Astrocyte (in vitro differentiated cells and primary cell): ENCODE measurements at regions not wholly inside any gene's neighbourhood (a gene's known extent, or its start where the extent isn't known, plus 50 kb on each side); places are given as distances from the start of the nearest gene placed in this dataset.

ENCODE experiments used
- DNase-seq: peaks from one replicate; pipeline ENCODE4 v3.0.0-alpha.2; 2010; ENCODE audit warnings: low read depth
- FAIRE-seq: peaks from 2 replicates; lab custom pipeline; 2011; peaks lifted over from hg19 to GRCh38; lab: Jason Lieb, UNC
- H2AFZ ChIP-seq: 2 replicates; pipeline ENCODE4 v1.6.0; 2012; ENCODE audit warnings: low read depth, low read length, inconsistent platforms
- H3K27ac ChIP-seq: 2 replicates; pipeline ENCODE4 v1.5.1; 2011; ENCODE audit warnings: low read depth, low read length, inconsistent platforms
- H3K27me3 ChIP-seq: 2 replicates; pipeline ENCODE4 v1.6.0; 2011; ENCODE audit warnings: low read length, inconsistent platforms; ENCODE audit not compliant: insufficient read depth
- H3K36me3 ChIP-seq: 2 replicates; pipeline ENCODE4 v1.5.1; 2011; ENCODE audit warnings: low read length, inconsistent platforms; ENCODE audit not compliant: insufficient read depth
- H3K4me1 ChIP-seq: 2 replicates; pipeline ENCODE4 v1.5.1; 2011; ENCODE audit warnings: low read length, inconsistent platforms; ENCODE audit not compliant: insufficient read depth
- H3K4me2 ChIP-seq: 2 replicates; pipeline ENCODE4 v1.6.0; 2012; ENCODE audit warnings: low read length, inconsistent platforms
- H3K4me3 ChIP-seq: 2 replicates; pipeline ENCODE4 v1.5.1; 2011; ENCODE audit warnings: low read depth, mild to moderate bottlenecking, low read length, inconsistent platforms; ENCODE audit not compliant: insufficient read depth
- H3K79me2 ChIP-seq: 2 replicates; pipeline ENCODE4 v1.6.0; 2012; ENCODE audit warnings: mild to moderate bottlenecking, low read length, inconsistent platforms; ENCODE audit not compliant: insufficient read depth
- H3K9ac ChIP-seq: 2 replicates; pipeline ENCODE4 v1.6.0; 2012; ENCODE audit warnings: mild to moderate bottlenecking, low read length, inconsistent platforms
- H3K9me3 ChIP-seq: 2 replicates; pipeline ENCODE4 v1.5.1; 2012; ENCODE audit warnings: low read depth, mild to moderate bottlenecking, low read length, inconsistent platforms; ENCODE audit not compliant: insufficient read depth
- H4K20me1 ChIP-seq: 2 replicates; pipeline ENCODE4 v1.6.0; 2012; ENCODE audit warnings: low read length, inconsistent platforms; ENCODE audit not compliant: insufficient read depth
- H3K27ac Mint-ChIP-seq: one replicate; pipeline ENCODE4 v1.8.0; 2021; ENCODE audit warnings: mild to moderate bottlenecking, mixed read lengths; ENCODE audit not compliant: unreplicated experiment
- H3K27me3 Mint-ChIP-seq: one replicate; pipeline ENCODE4 v1.8.0; 2021; ENCODE audit warnings: low read depth, mixed read lengths; ENCODE audit not compliant: unreplicated experiment
- H3K36me3 Mint-ChIP-seq: one replicate; pipeline ENCODE4 v1.8.0; 2021; ENCODE audit warnings: low read depth, mixed read lengths; ENCODE audit not compliant: unreplicated experiment
- H3K4me1 Mint-ChIP-seq: one replicate; pipeline ENCODE4 v1.8.0; 2021; ENCODE audit warnings: low read depth, mixed read lengths; ENCODE audit not compliant: unreplicated experiment
- H3K4me3 Mint-ChIP-seq: one replicate; pipeline ENCODE4 v1.8.0; 2021; ENCODE audit warnings: mild to moderate bottlenecking, moderate library complexity, mixed read lengths; ENCODE audit not compliant: unreplicated experiment
- H3K9me3 Mint-ChIP-seq: one replicate; pipeline ENCODE4 v1.8.0; 2021; ENCODE audit warnings: mild to moderate bottlenecking, mixed read lengths; ENCODE audit not compliant: unreplicated experiment
- CTCF ChIP-seq: IDR thresholded peaks from 2 replicates; pipeline ENCODE4 v1.5.1; 2011; ENCODE audit warnings: low read depth, mild to moderate bottlenecking, inconsistent platforms, low read length, moderate library complexity; ENCODE audit not compliant: insufficient read depth
- EZH2 ChIP-seq: IDR thresholded peaks from 2 replicates; pipeline ENCODE4 v1.6.1; 2012; ENCODE audit warnings: mild to moderate bottlenecking, low read length, inconsistent platforms; ENCODE audit not compliant: insufficient read depth

- TF ChIP-seq CTCF (no peak), EZH2 (no peak)
- Mint-ChIP-seq H3K27ac (no peak overlapping the region), H3K36me3 (peaks cover 2% of the 10 kb centered on the region)
These were observed 142.9 kb upstream of the ALCAM start for GRCh38 chr3:105223815-105224214.

GRCh38 chr3:105228696-105229095 lies 138.0 kb upstream of the ALCAM start:
- Mint-ChIP-seq H3K4me1 (no peaks in the 10 kb centered on the region), H3K27ac (no peak overlapping the region), H3K4me3 (no peak overlapping the region), H3K27me3 (no peaks in the 10 kb centered on the region), H3K9me3 (peaks cover 4% of the 10 kb centered on the region), H3K36me3 (no peaks in the 10 kb centered on the region)
- H4K20me1 ChIP-seq: no peaks in the 10 kb centered on the region
- no peaks in the 10 kb centered on the region for H3K36me3 ChIP-seq
- H3K9ac ChIP-seq: no peak overlapping the region
- no peaks in the 10 kb centered on the region for H3K4me1 ChIP-seq
- no peaks in the 10 kb centered on the region for H3K79me2 ChIP-seq
- no peak overlapping the region for H2AFZ ChIP-seq
- DNase-seq: no peak
- H3K4me3 ChIP-seq: no peak overlapping the region
- no peaks in the 10 kb centered on the region for H3K27me3 ChIP-seq
- no peak for TF ChIP-seq CTCF
- TF ChIP-seq EZH2: no peak
- no peak overlapping the region for H3K27ac ChIP-seq
- no peak for FAIRE-seq
- peaks cover 3% of the 10 kb centered on the region for H3K9me3 ChIP-seq
- no peak overlapping the region for H3K4me2 ChIP-seq

More at GRCh38 chr3:105223815-105224214, 142.9 kb upstream of the ALCAM start:
- Histone ChIP-seq H3K79me2 (no peaks in the 10 kb centered on the region), H3K4me3 (no peak overlapping the region), H4K20me1 (no peaks in the 10 kb centered on the region), H3K4me1 (no peaks in the 10 kb centered on the region), H3K36me3 (no peaks in the 10 kb centered on the region), H3K9ac (no peak overlapping the region), H2AFZ (no peak overlapping the region), H3K9me3 (no peaks in the 10 kb centered on the region), H3K27me3 (no peaks in the 10 kb centered on the region), H3K27ac (no peak overlapping the region), H3K4me2 (no peak overlapping the region)
- H3K4me3 Mint-ChIP-seq: no peak overlapping the region
- no peaks in the 10 kb centered on the region for H3K27me3 Mint-ChIP-seq
- peaks cover 2% of the 10 kb centered on the region for H3K4me1 Mint-ChIP-seq
- peaks cover 6% of the 10 kb centered on the region for H3K9me3 Mint-ChIP-seq
- no peak for DNase-seq
- FAIRE-seq: no peak

GRCh38 chr3:105232553-105232952 lies 134.2 kb upstream of the ALCAM start:
- H3K9me3 ChIP-seq: peaks cover 3% of the 10 kb centered on the region
- H3K27ac ChIP-seq: no peak overlapping the region
- Mint-ChIP-seq H3K4me1 (no peaks in the 10 kb centered on the region), H3K27me3 (no peaks in the 10 kb centered on the region), H3K27ac (no peak overlapping the region), H3K9me3 (peaks cover 4% of the 10 kb centered on the region), H3K36me3 (no peaks in the 10 kb centered on the region), H3K4me3 (no peak overlapping the region)
- DNase-seq (no peak), FAIRE-seq (no peak)
- no peak overlapping the region for H3K4me3 ChIP-seq
- H3K9ac ChIP-seq: no peak overlapping the region
- no peak overlapping the region for H3K4me2 ChIP-seq
- H3K4me1 ChIP-seq: no peaks in the 10 kb centered on the region
- H3K27me3 ChIP-seq: no peaks in the 10 kb centered on the region
- H3K36me3 ChIP-seq: no peaks in the 10 kb centered on the region
- H3K79me2 ChIP-seq: no peaks in the 10 kb centered on the region
- TF ChIP-seq CTCF (no peak), EZH2 (no peak)
- no peaks in the 10 kb centered on the region for H4K20me1 ChIP-seq
- H2AFZ ChIP-seq: no peak overlapping the region
